Limb (tissue), 2 donors: ENCODE measurements at regions not wholly inside any gene's neighbourhood (a gene's known extent, or its start where the extent isn't known, plus 50 kb on each side); places are given as distances from the start of the nearest gene placed in this dataset.

Experiments used
- DNase-seq, 2 donors: peaks; one replicate each; pipeline ENCODE4 v3.0.0-alpha.2; 2016; ENCODE audit errors: extremely low spot score in 2 of 2

DNA sequence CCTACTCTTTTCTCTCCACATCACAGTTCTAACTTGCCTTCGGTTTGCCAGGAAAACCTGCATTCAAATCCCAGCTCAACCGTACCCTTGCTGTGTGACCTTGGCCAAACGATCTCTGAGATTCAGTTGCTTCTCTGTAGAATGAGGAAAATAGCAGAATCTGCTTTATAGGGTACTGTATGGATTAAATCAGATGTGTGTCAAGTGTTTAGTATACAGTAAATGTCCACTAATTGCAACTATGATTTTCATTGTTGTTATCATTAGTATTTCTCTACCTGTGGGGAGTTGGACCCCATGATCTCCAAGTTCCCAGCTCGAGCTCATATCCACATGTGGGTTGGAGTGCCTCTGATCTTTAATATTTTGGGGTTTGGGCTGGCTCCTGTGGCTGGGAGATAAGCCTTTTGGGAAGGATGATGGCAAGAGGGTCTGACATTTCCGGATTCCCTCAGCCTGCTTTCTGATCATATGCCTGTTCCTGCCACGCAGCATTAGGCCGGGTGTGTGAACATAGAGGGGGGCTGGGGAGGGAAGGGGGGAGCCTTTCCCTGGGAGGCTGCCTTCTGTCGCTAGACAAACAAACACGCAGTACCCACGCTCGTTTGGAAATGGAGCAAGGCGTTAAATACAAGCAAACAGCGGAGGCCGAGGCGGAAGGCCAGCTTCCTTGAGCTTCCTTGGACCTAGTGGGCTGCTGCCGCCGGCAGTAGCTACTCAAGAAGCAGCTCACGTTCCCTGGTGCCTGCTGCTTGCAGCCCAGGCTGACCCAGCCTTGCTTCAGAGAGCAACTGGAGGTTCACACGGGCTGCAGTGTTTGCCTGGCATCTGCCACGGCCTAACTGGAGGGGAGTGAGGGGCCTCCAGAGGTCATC is 213.5 kb upstream of the LHX5 start:
- no peak for DNase-seq

GRCh38 chr12:113684053-113684907 is 212.6 kb upstream of the LHX5 start:
- peak in 1 of 2 donors; percentile 44 for DNase-seq

DNA sequence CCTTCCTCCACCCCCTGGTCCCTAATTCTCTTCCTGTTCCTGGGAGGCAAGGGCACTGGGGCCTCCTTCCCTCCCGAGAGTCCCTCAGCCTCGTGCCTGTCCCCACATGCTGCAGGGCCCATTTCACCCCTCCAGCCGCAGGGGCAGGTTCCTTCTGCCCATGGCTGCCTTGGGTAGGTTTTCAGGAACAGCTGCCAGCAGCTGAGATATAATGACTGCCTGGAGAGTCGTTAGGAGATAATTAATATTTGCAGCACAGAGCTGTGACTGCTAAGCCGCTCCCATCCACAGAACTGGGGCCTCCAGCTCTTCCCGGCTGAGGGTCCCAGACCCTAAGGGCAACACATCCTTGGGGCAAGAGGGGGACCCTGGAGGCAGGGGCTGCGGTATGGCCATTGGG is 211.9 kb upstream of the LHX5 start:
- DNase-seq: peak in 1 of 2 donors; percentile 52

GRCh38 chr12:113680868-113681267 is 209.2 kb upstream of the LHX5 start:
- DNase-seq: no peak

DNA sequence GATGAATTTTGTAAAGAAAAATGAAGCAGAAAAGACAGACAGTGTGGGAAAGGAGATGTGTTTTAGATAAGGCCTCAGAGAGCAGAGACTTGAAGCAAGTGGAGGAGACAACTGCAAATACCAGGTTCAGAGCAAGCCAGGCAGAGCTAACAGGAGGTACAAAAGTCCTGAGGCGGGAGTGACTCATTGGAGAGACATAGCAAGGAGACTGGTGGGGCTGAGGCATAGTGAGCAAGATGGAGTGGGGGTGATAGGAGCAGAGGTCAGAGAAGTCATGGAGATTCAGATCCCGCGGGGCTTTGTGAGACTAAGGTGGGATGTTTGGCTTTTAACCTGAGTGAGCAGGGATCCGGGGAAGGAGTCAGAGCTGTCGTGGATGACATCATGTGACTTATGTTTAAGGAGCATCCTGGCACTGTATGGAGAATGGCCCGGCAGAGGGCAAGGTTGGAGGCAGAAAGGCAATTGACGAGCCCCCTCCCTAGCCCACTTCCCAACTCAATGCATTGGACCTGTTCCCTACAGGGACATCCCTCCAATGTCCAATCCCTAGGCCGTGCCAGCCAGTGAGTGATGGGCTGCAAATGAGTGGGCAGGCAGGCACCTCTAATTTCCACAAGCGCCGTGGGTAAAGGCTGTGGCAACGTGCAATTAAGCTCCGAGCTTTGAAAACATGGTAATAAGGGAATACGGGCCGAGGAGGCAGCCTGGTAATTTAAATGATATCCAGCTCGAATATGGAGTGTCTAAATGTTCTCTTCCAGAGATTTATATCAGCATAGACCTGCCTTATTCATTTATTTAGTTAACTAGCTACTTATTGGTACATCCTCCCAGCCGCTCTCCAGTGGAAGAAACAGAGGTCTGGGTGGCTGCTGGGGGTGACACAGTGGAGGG is 206.8 kb upstream of the LHX5 start:
- no peak for DNase-seq

DNA sequence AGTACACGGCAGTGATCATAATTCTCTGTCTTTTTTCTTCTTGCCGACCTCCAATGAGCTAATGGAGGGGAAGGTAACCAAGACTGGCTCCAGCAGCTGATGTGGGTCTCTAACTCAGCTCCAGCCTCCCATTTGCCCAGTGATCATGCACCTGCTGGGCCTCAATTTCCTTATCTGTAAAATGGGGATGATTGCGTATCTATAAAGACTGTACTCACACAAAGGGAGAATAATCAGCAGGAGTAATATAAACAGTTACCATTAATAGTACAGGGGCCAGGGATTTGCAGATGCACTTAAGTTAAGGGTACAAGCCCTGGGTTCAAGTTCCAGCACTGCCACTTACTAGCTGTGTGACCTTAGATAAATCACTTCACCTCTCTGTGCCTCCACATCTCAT is 204.9 kb upstream of the LHX5 start:
- DNase-seq: no peak

DNA sequence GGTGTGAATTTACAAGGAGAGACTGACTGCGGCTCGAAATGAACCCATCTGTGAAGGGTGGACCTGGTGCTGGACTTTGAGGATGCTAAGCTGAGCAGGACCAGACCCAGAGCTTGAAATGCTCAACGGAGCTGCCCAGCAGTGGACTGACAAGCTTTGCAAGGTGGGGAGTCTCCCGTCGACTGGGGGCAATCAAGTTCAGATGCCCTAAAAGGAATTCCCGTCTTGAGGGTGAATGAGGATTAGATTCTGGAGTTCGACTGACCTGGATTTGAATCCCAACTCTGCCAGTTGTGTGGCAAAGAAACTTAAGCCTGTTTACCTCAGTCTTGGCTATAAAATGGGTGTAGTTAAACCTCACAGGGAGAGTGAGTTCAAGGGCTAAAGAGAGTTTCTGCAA is 204.4 kb upstream of the LHX5 start:
- DNase-seq: no peak

DNA sequence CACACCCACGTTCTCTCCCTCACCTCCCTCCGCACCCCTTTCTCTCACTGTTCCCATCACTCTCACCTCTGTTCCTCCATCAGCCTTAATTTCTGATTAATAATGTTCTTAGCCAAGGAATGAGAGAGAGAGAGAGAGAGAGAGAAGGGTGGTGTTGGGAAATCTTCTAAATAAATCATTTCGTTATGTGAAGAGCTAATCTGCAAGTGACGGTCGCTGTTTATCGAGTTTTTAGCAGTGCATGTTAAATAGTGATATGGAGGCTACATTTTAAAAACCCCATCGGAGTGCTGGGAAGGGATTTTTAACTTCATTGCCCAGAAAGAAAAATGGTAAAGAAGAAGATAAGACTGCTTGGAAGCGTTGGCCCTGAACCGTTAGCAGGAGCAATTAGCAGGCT is 203.3 kb upstream of the LHX5 start:
- no peak for DNase-seq

DNA sequence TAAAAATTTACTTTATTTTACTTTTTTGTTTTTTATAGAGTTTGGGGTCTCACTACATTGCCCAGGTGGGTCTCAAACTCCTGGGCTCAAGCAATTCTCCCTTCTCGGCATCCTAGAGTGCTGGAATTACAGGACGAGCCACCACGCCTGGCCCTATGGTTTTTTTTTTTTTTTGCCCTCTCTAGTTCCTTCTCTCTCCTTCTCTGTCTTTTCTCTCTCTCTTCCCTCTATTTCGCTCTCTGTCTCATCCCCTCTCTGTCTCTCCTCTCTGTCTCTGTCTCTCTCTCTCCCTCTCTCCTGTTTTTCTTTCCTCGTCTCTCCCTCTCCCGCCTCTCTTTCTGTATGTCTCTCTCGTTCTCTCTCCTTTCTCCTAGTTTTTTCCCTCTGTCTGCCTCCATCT is 202.6 kb upstream of the LHX5 start:
- DNase-seq: no peak

GRCh38 chr12:113673458-113674238 is 202.0 kb upstream of the LHX5 start:
- no peak for DNase-seq

DNA sequence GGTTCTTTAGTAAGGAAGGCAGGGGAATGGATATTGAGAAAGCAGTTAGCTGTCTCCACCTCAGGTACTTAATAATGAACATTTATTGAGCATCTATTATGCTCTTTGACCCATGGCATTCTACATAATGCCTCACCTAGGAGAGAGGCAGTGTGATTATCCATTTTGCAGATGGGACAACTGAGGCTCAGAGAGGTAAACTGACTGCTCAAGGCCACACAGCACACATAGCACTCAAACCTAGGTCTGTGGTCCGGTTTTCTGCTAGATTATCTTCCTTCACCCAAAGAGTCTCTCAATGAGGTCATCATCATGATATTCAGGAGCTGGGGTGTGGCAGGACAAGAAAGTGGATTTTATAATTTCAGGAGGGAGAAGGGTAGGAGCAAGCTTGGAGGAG is 199.1 kb upstream of the LHX5 start:
- no peak for DNase-seq

- no peak for DNase-seq
These were observed 196.1 kb upstream of the LHX5 start for GRCh38 chr12:113667676-113668356.

DNA sequence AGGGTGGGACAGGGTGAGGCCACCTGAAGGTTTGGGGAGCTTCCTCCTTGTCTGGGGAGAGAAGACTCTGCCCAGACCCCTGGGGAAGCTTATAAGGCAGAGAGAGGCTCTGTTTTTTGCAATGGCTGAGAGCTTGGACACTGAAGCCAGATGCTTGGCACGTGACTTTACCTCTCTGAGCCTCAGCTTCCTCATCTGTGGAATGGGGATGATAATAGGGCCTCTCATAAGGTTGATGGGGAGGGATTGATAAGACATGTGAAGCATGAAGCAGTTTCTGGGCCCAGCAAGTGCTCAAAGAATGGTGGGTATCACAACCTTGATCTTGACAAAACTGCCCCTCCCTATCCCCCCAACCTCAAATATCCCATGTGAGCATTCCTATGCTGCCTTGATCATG is 195.4 kb upstream of the LHX5 start:
- DNase-seq: no peak

DNA sequence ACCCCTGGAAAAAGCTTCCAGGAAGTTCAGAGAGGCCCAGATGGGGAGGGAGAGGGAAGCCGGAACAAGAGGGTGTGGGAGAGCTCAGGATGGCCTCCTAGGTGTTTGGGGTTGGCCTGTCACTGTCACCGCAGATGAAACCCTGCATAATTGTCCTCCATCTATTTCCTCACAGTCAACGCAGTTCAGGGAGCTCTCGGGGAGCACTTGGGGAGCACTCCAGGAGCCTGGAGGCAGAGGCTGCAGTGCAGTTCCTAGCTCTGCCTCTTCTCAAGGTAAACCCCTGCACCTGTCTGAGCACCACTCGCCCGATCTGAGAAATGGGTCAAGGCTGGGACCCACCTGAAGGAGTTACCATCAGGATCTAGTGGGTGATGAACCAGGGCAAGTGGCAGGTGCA is 194.6 kb upstream of the LHX5 start:
- no peak for DNase-seq

GRCh38 chr12:113665457-113665856 is 193.8 kb upstream of the LHX5 start:
- DNase-seq: no peak

DNA sequence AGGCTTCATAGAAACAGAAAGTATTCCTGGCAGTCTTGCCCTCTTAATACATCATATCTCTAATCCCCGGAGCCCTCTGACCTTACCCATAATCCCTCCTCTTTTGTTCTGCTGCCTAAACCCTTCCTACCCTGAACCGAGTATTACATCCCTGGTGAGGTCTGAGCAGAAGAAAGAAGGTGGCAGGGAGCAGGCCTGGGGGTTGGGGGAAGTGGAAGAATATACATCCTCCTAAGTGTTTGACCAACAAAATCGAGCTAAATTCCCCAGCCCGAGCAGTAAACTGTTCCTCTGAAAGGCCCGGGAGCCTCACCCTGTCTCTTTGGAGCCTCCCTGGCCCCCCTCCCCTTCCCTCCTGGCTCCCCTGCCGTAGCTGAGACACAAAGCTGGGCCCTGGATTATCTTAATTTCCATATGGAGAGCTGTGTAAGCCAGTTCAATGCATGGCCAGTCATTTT is 192.6 kb upstream of the LHX5 start:
- DNase-seq: no peak

DNA sequence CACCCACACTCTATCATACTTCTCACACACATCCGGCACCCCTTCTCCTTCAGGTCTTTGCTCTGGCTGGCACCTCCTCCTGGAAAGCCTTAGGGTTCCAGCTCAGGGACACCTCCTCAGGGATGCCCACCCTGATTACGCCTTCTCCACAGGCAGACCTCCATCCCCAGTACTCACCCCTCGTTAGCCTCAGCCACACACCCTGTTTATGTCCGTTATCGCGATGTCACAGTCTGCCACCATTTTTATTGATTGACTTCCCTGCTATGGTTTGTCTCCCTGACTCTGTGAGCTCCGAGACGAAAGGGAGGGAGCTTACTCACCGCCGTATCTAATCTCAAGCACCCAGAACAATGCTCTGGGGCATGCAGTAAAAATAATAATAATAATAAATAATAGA is 191.7 kb upstream of the LHX5 start:
- DNase-seq: no peak

- DNase-seq: no peak
These were observed 189.3 kb upstream of the LHX5 start for GRCh38 chr12:113660936-113661335.

DNA sequence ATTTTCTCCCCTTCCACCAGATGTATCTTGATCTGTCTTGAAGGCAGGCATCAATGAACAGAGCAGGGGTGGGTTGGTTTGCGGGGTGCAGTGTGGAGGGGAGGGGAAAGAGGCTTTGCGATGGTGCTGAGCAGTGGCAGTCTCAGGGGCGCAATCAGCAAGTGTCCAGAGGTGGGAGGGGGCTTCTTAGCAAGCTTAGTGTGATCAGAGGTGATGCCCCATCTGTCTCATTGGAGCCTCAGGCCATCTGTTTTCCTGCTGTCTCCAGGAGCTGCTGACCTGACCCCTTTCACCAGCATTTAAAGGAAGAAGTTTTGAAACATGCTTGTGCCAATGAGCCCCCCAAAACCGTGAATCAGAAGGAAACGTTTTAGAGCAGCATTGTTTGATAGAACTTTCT is 187.7 kb upstream of the LHX5 start:
- no peak for DNase-seq

DNA sequence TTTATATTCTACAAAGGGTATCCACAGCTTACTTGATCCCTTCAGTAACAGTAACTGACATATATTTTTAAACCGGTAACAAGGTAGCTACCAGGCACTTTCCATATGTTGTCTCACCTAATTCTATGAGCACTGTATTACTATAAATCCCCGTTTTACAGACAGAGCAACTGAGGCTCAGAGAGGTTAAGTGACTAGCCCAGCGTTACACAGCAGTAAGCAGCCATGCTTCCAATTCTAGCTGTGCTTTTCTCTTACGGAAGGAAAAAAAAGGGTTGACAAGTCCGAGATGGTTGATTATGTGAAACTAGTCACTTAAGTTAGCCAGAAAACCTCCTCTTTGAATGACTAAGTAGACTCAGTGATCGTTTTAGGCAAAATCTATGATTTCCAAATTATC is 187.3 kb upstream of the LHX5 start:
- no peak for DNase-seq
